Neural cell (in vitro differentiated cells): ENCODE measurements at regions not wholly inside any gene's neighbourhood (a gene's known extent, or its start where the extent isn't known, plus 50 kb on each side); places are given as distances from the start of the nearest gene placed in this dataset.
A peak's percentile ranks its signal among the peaks of the same experiment; 100 is the strongest.

ENCODE experiments used
- H2AFZ ChIP-seq: fragments of 200-600, 300-800 bp; sonication (generic), shearing (Covaris generic); 2 replicates; pipeline ENCODE4 v1.6.0; 2014; ENCODE audit warnings: low read depth, mild to moderate bottlenecking, antibody characterized with exemption, low read length, moderate library complexity
- H3F3A ChIP-seq: fragments of 200-600 bp; shearing (Covaris generic); 2 replicates; pipeline ENCODE4 v1.6.1; 2016; ENCODE audit warnings: mild to moderate bottlenecking, moderate library complexity, mixed read lengths, antibody characterized with exemption, low read length; ENCODE audit not compliant: insufficient read depth, poor library complexity, severe bottlenecking
- H3K27ac ChIP-seq: fragments of 200-600, 300-800 bp; sonication (generic), shearing (Covaris generic); 2 replicates; pipeline ENCODE4 v1.5.1; 2014; ENCODE audit warnings: mild to moderate bottlenecking, low read length, moderate library complexity
- H3K27me3 ChIP-seq: fragments of 300-800, 200-600 bp; sonication (generic), shearing (Covaris generic); 2 replicates; pipeline ENCODE4 v1.6.0; 2014; ENCODE audit warnings: mild to moderate bottlenecking, low read depth, low read length, moderate library complexity; ENCODE audit not compliant: insufficient read depth
- H3K36me3 ChIP-seq: fragments of 300-800, 200-600 bp; sonication (generic), shearing (Covaris generic); 2 replicates; pipeline ENCODE4 v1.5.1; 2014; ENCODE audit warnings: mild to moderate bottlenecking, antibody characterized with exemption, low read length, moderate library complexity; ENCODE audit not compliant: insufficient read depth
- H3K4me2 ChIP-seq: fragments of 300-800, 200-600 bp; sonication (generic), shearing (Covaris generic); 2 replicates; pipeline ENCODE4 v1.6.0; 2014; ENCODE audit warnings: mild to moderate bottlenecking, low read length
- H3K4me3 ChIP-seq: fragments of 300-800, 200-600 bp; sonication (generic), shearing (Covaris generic); 2 replicates; pipeline ENCODE4 v1.5.1; 2014; ENCODE audit warnings: mild to moderate bottlenecking, low read length, moderate library complexity
- H3K79me2 ChIP-seq: fragments of 200-600 bp; shearing (Covaris generic); replicated peaks from 2 replicates; pipeline ENCODE4 v1.6.0; 2014; ENCODE audit warnings: mild to moderate bottlenecking, low read length, moderate library complexity; ENCODE audit not compliant: insufficient read depth
- H3K9ac ChIP-seq: fragments of 300-800, 200-600 bp; sonication (generic), shearing (Covaris generic); 2 replicates; pipeline ENCODE4 v1.6.1; 2016; ENCODE audit warnings: mild to moderate bottlenecking, low read length, mixed read lengths
- H3K9me2 ChIP-seq: fragments of 200-600 bp; shearing (Covaris generic); 2 replicates; pipeline ENCODE4 v1.6.1; 2016; ENCODE audit warnings: mild to moderate bottlenecking, low read length, mixed read lengths; ENCODE audit not compliant: insufficient read depth
- H3K9me3 ChIP-seq: fragments of 200-600, 300-800 bp; sonication (generic), shearing (Covaris generic); 2 replicates; pipeline ENCODE4 v1.6.1; 2016; ENCODE audit warnings: mild to moderate bottlenecking, mixed run types, low read length, moderate library complexity, mixed read lengths
- H4K20me1 ChIP-seq: fragments of 200-600 bp; shearing (Covaris generic); 2 replicates; pipeline ENCODE4 v1.6.1; 2016; ENCODE audit warnings: mild to moderate bottlenecking, mixed run types; ENCODE audit not compliant: insufficient read depth
- EP300 ChIP-seq: fragments of 450-650 bp; conservative IDR thresholded peaks from 2 replicates; pipeline ENCODE4 v1.6.1; 2014; ENCODE audit warnings: antibody characterized with exemption, mild to moderate bottlenecking, moderate library complexity; ENCODE audit not compliant: poor library complexity, severe bottlenecking
- EZH2 ChIP-seq: fragments of 200-600, 300-800 bp; shearing (Covaris generic), sonication (generic); IDR thresholded peaks from 2 replicates; pipeline ENCODE4 v1.6.1; 2014; ENCODE audit warnings: antibody characterized with exemption, low read length, borderline replicate concordance, mild to moderate bottlenecking; ENCODE audit not compliant: insufficient read depth, poor library complexity, severe bottlenecking
- MXI1 ChIP-seq: fragments of 450-650 bp; conservative IDR thresholded peaks from 2 replicates; pipeline ENCODE4 v1.6.1; 2014; ENCODE audit warnings: antibody characterized with exemption, mild to moderate bottlenecking; ENCODE audit not compliant: poor library complexity, severe bottlenecking
- POLR2AphosphoS5 ChIP-seq: IDR thresholded peaks from 2 replicates; pipeline ENCODE4 v1.6.1; 2012
- RAD21 ChIP-seq: fragments of 450-650 bp; conservative IDR thresholded peaks from 2 replicates; pipeline ENCODE4 v1.6.1; 2014; ENCODE audit warnings: antibody characterized with exemption, mild to moderate bottlenecking, moderate library complexity
- TF ChIP-seq, protein P1 (sequence below): IDR thresholded peaks from 2 replicates; pipeline ENCODE4 v1.6.1; 2012; ENCODE audit warnings: borderline replicate concordance
- TF ChIP-seq, protein P2 (sequence below): fragments of 450-650 bp; IDR thresholded peaks from 2 replicates; pipeline ENCODE4 v1.5.1; 2014; ENCODE audit warnings: antibody characterized with exemption, mild to moderate bottlenecking, moderate library complexity; ENCODE audit not compliant: poor library complexity, severe bottlenecking

DNA sequence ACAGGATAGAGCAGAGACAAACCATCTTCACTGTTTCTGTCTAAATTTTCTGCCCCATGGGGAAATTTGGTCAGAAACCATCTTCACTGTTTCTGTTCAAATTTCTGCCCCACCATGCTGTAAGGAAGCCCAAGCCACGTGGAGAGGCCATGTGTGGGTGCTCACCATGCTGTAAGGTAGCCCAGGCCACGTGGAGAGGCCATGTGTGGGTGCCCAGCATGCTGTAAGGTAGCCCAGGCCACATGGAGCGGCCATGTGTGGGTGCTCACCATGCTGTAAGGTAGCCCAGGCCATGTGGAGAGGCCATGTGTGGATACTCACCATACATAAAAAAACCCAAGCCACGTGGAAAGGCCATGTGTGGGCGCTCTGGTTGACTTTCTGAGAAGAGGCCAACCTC lies 1088.7 kb upstream of the AUTS2 start:
- no peak overlapping the region for H3K9ac ChIP-seq
- no peak overlapping the region for H3K4me3 ChIP-seq
- no peaks in the 10 kb centered on the region for H3F3A ChIP-seq
- H4K20me1 ChIP-seq, result no peaks in the 10 kb centered on the region
- no peaks in the 10 kb centered on the region for H3K9me2 ChIP-seq
- H3K9me3 ChIP-seq, result no peaks in the 10 kb centered on the region
- no peak overlapping the region for H3K4me2 ChIP-seq
- no peak overlapping the region for H3K27ac ChIP-seq
- no peaks in the 10 kb centered on the region for H3K79me2 ChIP-seq
- no peak for TF ChIP-seq EP300
- no peak for TF ChIP-seq EZH2
- TF ChIP-seq, protein P1, sequence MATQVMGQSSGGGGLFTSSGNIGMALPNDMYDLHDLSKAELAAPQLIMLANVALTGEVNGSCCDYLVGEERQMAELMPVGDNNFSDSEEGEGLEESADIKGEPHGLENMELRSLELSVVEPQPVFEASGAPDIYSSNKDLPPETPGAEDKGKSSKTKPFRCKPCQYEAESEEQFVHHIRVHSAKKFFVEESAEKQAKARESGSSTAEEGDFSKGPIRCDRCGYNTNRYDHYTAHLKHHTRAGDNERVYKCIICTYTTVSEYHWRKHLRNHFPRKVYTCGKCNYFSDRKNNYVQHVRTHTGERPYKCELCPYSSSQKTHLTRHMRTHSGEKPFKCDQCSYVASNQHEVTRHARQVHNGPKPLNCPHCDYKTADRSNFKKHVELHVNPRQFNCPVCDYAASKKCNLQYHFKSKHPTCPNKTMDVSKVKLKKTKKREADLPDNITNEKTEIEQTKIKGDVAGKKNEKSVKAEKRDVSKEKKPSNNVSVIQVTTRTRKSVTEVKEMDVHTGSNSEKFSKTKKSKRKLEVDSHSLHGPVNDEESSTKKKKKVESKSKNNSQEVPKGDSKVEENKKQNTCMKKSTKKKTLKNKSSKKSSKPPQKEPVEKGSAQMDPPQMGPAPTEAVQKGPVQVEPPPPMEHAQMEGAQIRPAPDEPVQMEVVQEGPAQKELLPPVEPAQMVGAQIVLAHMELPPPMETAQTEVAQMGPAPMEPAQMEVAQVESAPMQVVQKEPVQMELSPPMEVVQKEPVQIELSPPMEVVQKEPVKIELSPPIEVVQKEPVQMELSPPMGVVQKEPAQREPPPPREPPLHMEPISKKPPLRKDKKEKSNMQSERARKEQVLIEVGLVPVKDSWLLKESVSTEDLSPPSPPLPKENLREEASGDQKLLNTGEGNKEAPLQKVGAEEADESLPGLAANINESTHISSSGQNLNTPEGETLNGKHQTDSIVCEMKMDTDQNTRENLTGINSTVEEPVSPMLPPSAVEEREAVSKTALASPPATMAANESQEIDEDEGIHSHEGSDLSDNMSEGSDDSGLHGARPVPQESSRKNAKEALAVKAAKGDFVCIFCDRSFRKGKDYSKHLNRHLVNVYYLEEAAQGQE, result no peak
- no peak overlapping the region for H2AFZ ChIP-seq
- H3K27me3 ChIP-seq, result no peaks in the 10 kb centered on the region
- H3K36me3 ChIP-seq, result no peaks in the 10 kb centered on the region

DNA sequence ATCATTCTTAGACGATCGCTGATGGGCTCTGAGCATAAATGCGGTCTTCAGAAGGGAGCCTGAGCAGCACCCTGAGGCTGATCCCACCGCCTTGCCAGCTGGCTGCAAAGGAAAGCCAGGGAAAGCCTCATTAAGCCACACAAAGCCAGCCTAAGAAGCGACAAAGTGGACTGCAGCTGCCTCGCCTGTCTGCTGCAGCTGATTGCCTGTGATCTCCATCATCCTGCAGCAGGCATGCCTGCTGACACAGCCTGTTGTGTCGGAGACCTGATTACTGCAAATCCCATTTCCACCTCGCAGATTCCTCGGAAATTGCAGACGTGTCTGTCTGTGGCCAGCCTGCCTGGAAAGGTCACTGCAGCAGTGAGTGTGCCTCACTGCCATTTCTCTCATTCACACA lies 1087.0 kb upstream of the AUTS2 start:
- no peak for TF ChIP-seq EZH2
- TF ChIP-seq RAD21, result peak; percentile 44
- peak; percentile 80 for TF ChIP-seq POLR2AphosphoS5
- TF ChIP-seq EP300, result peak; percentile 88
- TF ChIP-seq, protein P2, sequence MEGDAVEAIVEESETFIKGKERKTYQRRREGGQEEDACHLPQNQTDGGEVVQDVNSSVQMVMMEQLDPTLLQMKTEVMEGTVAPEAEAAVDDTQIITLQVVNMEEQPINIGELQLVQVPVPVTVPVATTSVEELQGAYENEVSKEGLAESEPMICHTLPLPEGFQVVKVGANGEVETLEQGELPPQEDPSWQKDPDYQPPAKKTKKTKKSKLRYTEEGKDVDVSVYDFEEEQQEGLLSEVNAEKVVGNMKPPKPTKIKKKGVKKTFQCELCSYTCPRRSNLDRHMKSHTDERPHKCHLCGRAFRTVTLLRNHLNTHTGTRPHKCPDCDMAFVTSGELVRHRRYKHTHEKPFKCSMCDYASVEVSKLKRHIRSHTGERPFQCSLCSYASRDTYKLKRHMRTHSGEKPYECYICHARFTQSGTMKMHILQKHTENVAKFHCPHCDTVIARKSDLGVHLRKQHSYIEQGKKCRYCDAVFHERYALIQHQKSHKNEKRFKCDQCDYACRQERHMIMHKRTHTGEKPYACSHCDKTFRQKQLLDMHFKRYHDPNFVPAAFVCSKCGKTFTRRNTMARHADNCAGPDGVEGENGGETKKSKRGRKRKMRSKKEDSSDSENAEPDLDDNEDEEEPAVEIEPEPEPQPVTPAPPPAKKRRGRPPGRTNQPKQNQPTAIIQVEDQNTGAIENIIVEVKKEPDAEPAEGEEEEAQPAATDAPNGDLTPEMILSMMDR, result no peak
- TF ChIP-seq, protein P1, result peak; percentile 79
- TF ChIP-seq MXI1, result no peak
- Histone ChIP-seq H4K20me1 (no peaks in the 10 kb centered on the region), H3K4me2 (no peak overlapping the region), H3K27me3 (no peaks in the 10 kb centered on the region), H3K4me3 (peak overlapping the region; percentile 51), H3K79me2 (no peaks in the 10 kb centered on the region), H3K27ac (peak overlapping the region; percentile 59), H3K36me3 (no peaks in the 10 kb centered on the region), H3K9ac (peak overlapping the region; percentile 46), H3F3A (no peaks in the 10 kb centered on the region), H2AFZ (peak overlapping the region; percentile 48), H3K9me3 (no peaks in the 10 kb centered on the region), H3K9me2 (no peaks in the 10 kb centered on the region)
